ENCODE measurements at regions not wholly inside any gene's neighbourhood (a gene's known extent, or its start where the extent isn't known, plus 50 kb on each side); places are given as distances from the start of the nearest gene placed in this dataset.

GRCh38 chr7:28280516-28280915 lies 99.9 kb upstream of the JAZF1 start (continued):
- no peak for TF ChIP-seq ATF2 (IDR thresholded peaks at IDR 0.05; ENCODE audit: low read length)
- no peak for TF ChIP-seq SIX5 (IDR thresholded peaks at IDR 0.05; ENCODE audit: low read depth, low read length)
- TF ChIP-seq KDM5A (IDR thresholded peaks at IDR 0.05; ENCODE audit: low read length) = no peak
- no peak for TF ChIP-seq EZH2 (IDR thresholded peaks at IDR 0.05; ENCODE audit: low read depth, low read length, severe bottlenecking)
- TF ChIP-seq, protein P1, sequence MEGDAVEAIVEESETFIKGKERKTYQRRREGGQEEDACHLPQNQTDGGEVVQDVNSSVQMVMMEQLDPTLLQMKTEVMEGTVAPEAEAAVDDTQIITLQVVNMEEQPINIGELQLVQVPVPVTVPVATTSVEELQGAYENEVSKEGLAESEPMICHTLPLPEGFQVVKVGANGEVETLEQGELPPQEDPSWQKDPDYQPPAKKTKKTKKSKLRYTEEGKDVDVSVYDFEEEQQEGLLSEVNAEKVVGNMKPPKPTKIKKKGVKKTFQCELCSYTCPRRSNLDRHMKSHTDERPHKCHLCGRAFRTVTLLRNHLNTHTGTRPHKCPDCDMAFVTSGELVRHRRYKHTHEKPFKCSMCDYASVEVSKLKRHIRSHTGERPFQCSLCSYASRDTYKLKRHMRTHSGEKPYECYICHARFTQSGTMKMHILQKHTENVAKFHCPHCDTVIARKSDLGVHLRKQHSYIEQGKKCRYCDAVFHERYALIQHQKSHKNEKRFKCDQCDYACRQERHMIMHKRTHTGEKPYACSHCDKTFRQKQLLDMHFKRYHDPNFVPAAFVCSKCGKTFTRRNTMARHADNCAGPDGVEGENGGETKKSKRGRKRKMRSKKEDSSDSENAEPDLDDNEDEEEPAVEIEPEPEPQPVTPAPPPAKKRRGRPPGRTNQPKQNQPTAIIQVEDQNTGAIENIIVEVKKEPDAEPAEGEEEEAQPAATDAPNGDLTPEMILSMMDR (IDR thresholded peaks at IDR 0.05; ENCODE audit: control extremely low read depth in 1 of 3, insufficient read depth in 1 of 3, low read depth in 1 of 3, low read length in 3 of 3) = no peak

Measured in H1 (cell line).